Sigmoid colon (tissue), 6 donors: ENCODE measurements at regions not wholly inside any gene's neighbourhood (a gene's known extent, or its start where the extent isn't known, plus 50 kb on each side); places are given as distances from the start of the nearest gene placed in this dataset.

ENCODE experiments used
- DNase-seq: peaks from one replicate; pipeline ENCODE4 v3.0.0-alpha.2; 2019
- H3K27ac ChIP-seq, 4 donors: fragments of 200-600 bp; sonication (generic); one replicate each; pipeline ENCODE4 v1.5.1; 2016 to 2019; ENCODE audit warnings: mild to moderate bottlenecking in 1 of 4
- H3K27me3 ChIP-seq, 3 donors: fragments of 200-600 bp; sonication (generic); one replicate each; pipeline ENCODE4 v1.5.1; 2019; ENCODE audit warnings: mild to moderate bottlenecking in 1 of 3
- H3K36me3 ChIP-seq, 4 donors: fragments of 200-600 bp; sonication (generic); one replicate each; pipeline ENCODE4 v1.5.1; 2016 to 2019
- H3K4me1 ChIP-seq, 4 donors: fragments of 200-600 bp; sonication (generic); one replicate each; pipeline ENCODE4 v1.5.1; 2017 to 2019
- H3K4me3 ChIP-seq, 4 donors: fragments of 200-600 bp; sonication (generic); one replicate each; pipeline ENCODE4 v1.5.1; 2017 to 2019; ENCODE audit warnings: mild to moderate bottlenecking in 2 of 4, moderate library complexity in 1 of 4
- H3K9me3 ChIP-seq, 4 donors: fragments of 200-600 bp in 3 of 4; sonication (generic) in 3 of 4; one replicate each; pipeline versions ENCODE4 v1.5.1 to v1.6.1; 2013 to 2019
- CTCF ChIP-seq, 4 experiments: fragments of 450-650 bp in 3 of 4; fragments of 200-600 bp in 1 of 4; IDR thresholded peaks; one replicate each; pipeline ENCODE4 v1.5.1; 2016 to 2019; ENCODE audit warnings: antibody characterized with exemption in 4 of 4, mild to moderate bottlenecking in 3 of 4, moderate library complexity in 2 of 4
- EP300 ChIP-seq, 4 donors: sonication (generic); formaldehyde crosslinking; IDR thresholded peaks; one replicate each; pipeline ENCODE4 v1.6.1; 2017; ENCODE audit warnings: antibody characterized with exemption in 4 of 4
- POLR2A ChIP-seq, 2 donors: fragments of 450-650 bp; IDR thresholded peaks; one replicate each; pipeline ENCODE4 v1.6.1; 2016; ENCODE audit warnings: antibody characterized with exemption in 2 of 2, mild to moderate bottlenecking in 2 of 2, moderate library complexity in 2 of 2
- POLR2AphosphoS5 ChIP-seq, 4 donors: sonication (generic); formaldehyde crosslinking; IDR thresholded peaks; one replicate each; pipeline ENCODE4 v1.6.1; 2017; ENCODE audit warnings: antibody characterized with exemption in 4 of 4
- WGBS, 2 donors: extraction: QIAGEN DNeasy Blood & Tissue Kit; methylation state at CpG; one replicate each; pipeline ENCODE4 v1.1.7; 2013; 5-methylcytosine and 5-hydroxymethylcytosine counted together
- intact Hi-C: fragments of 100-400 bp; cut with DNase I; formaldehyde crosslinking; loops from one replicate; pipeline ENCODE4 v1.15.1; 2023
- donor health status: healthy with polysubstance abuse.
- donor health status: healthy.

- Histone ChIP-seq H3K36me3 (no peaks in the 10 kb centered on the region), H3K4me3 (no peak overlapping the region), H3K4me1 (no peaks in the 10 kb centered on the region), H3K27ac (no peak overlapping the region), H3K9me3 (no peaks in the 10 kb centered on the region), H3K27me3 (no peaks in the 10 kb centered on the region)
- intact Hi-C loops: no loop called here
- no peak for TF ChIP-seq POLR2AphosphoS5 (IDR thresholded peaks at IDR 0.05)
- TF ChIP-seq POLR2A (IDR thresholded peaks at IDR 0.05): no peak
- TF ChIP-seq EP300 (IDR thresholded peaks at IDR 0.05): no peak
- no peak for TF ChIP-seq CTCF (IDR thresholded peaks at IDR 0.05)
- 50 to 63% methylated on average over 2 of the region's 2 CpGs for WGBS, 2 donors
- DNase-seq: no peak
Observed at GRCh38 chr2:153347818-153348495, 130.6 kb downstream of the RPRM start.

- Histone ChIP-seq H3K27me3 (no peaks in the 10 kb centered on the region), H3K9me3 (no peaks in the 10 kb centered on the region), H3K4me3 (no peak overlapping the region), H3K27ac (peak overlapping the region in 3 of 4 donors; percentile 34 to 52 (median 44)), H3K36me3 (no peaks in the 10 kb centered on the region), H3K4me1 (peaks cover 0 to 18% (median 2%) of the 10 kb centered on the region in 4 donors)
- intact Hi-C loops: no loop called here
- TF ChIP-seq POLR2A (IDR thresholded peaks at IDR 0.05) (no peak), EP300 (IDR thresholded peaks at IDR 0.05) (peak in 1 of 4 donors; percentile 67), POLR2AphosphoS5 (IDR thresholded peaks at IDR 0.05) (peak in 3 of 4 donors; percentile 29 to 65 (median 41))
- no peak for DNase-seq
Observed at GRCh38 chr2:153320879-153321278, 157.7 kb downstream of the RPRM start.

- no peaks in the 10 kb centered on the region for H3K27me3 ChIP-seq
- no peak for TF ChIP-seq POLR2A (IDR thresholded peaks at IDR 0.05)
- no peak for TF ChIP-seq EP300 (IDR thresholded peaks at IDR 0.05)
- TF ChIP-seq POLR2AphosphoS5 (IDR thresholded peaks at IDR 0.05): no peak
- TF ChIP-seq CTCF (IDR thresholded peaks at IDR 0.05): no peak
- H3K9me3 ChIP-seq: no peaks in the 10 kb centered on the region
- no peak overlapping the region for H3K27ac ChIP-seq
- intact Hi-C loops: loop anchor here (5.0 kb wide), 1 partner anchor 166 kb away; the partner anchor contains the start of gene RPRM
- peak; percentile 85 for DNase-seq
- H3K4me3 ChIP-seq: no peak overlapping the region
- WGBS, 2 donors: 49 to 61% methylated on average over 8 of the region's 8 CpGs
- no peaks in the 10 kb centered on the region for H3K36me3 ChIP-seq
- peaks cover 0 to 9% (median 0%) of the 10 kb centered on the region in 4 donors for H3K4me1 ChIP-seq
Observed at GRCh38 chr2:153311432-153311831, 167.1 kb downstream of the RPRM start.

GRCh38 chr2:153308466-153308865 is 170.1 kb downstream of the RPRM start:
- Histone ChIP-seq H3K4me1 (peaks cover 0 to 23% (median 4%) of the 10 kb centered on the region in 4 donors), H3K4me3 (no peak overlapping the region), H3K27me3 (no peaks in the 10 kb centered on the region), H3K9me3 (no peaks in the 10 kb centered on the region), H3K27ac (no peak overlapping the region), H3K36me3 (no peaks in the 10 kb centered on the region)
- no peak for DNase-seq
- WGBS, 2 donors: 90 to 94% methylated on average over 2 of the region's 2 CpGs
- intact Hi-C loops: loop anchor here (10.0 kb wide), 1 partner anchor 164 kb away; no protein-coding TSS in a partner anchor
- no peak for TF ChIP-seq CTCF (IDR thresholded peaks at IDR 0.05)
- TF ChIP-seq POLR2AphosphoS5 (IDR thresholded peaks at IDR 0.05): no peak
- TF ChIP-seq POLR2A (IDR thresholded peaks at IDR 0.05): no peak
- TF ChIP-seq EP300 (IDR thresholded peaks at IDR 0.05): no peak

GRCh38 chr2:153307223-153307622 is 171.3 kb downstream of the RPRM start:
- no peaks in the 10 kb centered on the region for H3K9me3 ChIP-seq
- intact Hi-C loops: loop anchor here (10.0 kb wide), 1 partner anchor 162 kb away; no protein-coding TSS in a partner anchor
- no peak overlapping the region for H3K4me3 ChIP-seq
- H3K27me3 ChIP-seq: no peaks in the 10 kb centered on the region
- WGBS, 2 donors: 63 to 76% methylated on average over 3 of the region's 3 CpGs
- no peak for DNase-seq
- H3K4me1 ChIP-seq: peaks cover 0 to 23% (median 4%) of the 10 kb centered on the region in 4 donors
- TF ChIP-seq POLR2A (IDR thresholded peaks at IDR 0.05): no peak
- TF ChIP-seq CTCF (IDR thresholded peaks at IDR 0.05): no peak
- TF ChIP-seq EP300 (IDR thresholded peaks at IDR 0.05): no peak
- TF ChIP-seq POLR2AphosphoS5 (IDR thresholded peaks at IDR 0.05): no peak
- no peaks in the 10 kb centered on the region for H3K36me3 ChIP-seq
- no peak overlapping the region for H3K27ac ChIP-seq
